ENCODE measurements at regions not wholly inside any gene's neighbourhood (a gene's known extent, or its start where the extent isn't known, plus 50 kb on each side); places are given as distances from the start of the nearest gene placed in this dataset.

- 89% methylated on average over 7 of the region's 11 CpGs for WGBS (ENCODE audit: insufficient coverage, low coverage, low lambda C conversion rate, missing lambda C conversion rate)
- TF ChIP-seq POLR2A (IDR thresholded peaks at IDR 0.05) = no peak
- no peak for TF ChIP-seq CTCF (IDR thresholded peaks at IDR 0.05)
- no peaks in the 10 kb centered on the region for H3K36me3 ChIP-seq
- H3K4me1 ChIP-seq = no peaks in the 10 kb centered on the region
- intact Hi-C loops (cut with DNase I) = no loop called here
- ATAC-seq (no peak), DNase-seq (no peak)
- H3K27ac ChIP-seq = no peak overlapping the region
- H3K9me3 ChIP-seq = no peaks in the 10 kb centered on the region
- no peak overlapping the region for H3K4me3 ChIP-seq
- no peaks in the 10 kb centered on the region for H3K27me3 ChIP-seq
Measured at GRCh38 chr7:36010656-36011587, 142.1 kb upstream of the EEPD1 start.

DNA sequence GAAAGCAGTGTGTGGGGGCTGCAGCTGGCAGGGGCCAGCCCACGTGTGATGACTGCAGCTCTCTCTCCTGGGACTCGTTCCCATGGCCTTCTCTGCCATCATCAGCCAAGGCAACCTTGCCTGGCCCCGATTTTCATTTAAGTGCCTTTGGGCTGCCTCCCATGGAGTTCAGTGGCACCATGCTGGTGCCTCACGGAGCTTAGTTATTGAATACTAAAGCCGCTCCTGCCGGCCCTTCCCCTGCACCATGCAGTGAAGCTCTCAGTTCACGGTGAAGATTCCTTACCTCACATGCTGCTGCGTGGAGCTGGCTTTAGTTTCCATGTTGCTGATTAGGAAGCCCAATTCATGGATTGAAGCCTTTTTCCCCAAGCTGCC is 141.5 kb upstream of the EEPD1 start:
- ATAC-seq (no peak), DNase-seq (no peak)
- H3K27ac ChIP-seq = no peak overlapping the region
- no peaks in the 10 kb centered on the region for H3K27me3 ChIP-seq
- H3K36me3 ChIP-seq = no peaks in the 10 kb centered on the region
- no peaks in the 10 kb centered on the region for H3K4me1 ChIP-seq
- H3K9me3 ChIP-seq = no peaks in the 10 kb centered on the region
- 42% methylated on average over 2 of the region's 8 CpGs for WGBS (ENCODE audit: insufficient coverage, low coverage, low lambda C conversion rate, missing lambda C conversion rate)
- H3K4me3 ChIP-seq = no peak overlapping the region
- TF ChIP-seq CTCF (IDR thresholded peaks at IDR 0.05) (no peak), POLR2A (IDR thresholded peaks at IDR 0.05) (no peak)
- intact Hi-C loops (cut with DNase I) = no loop called here

- no peaks in the 10 kb centered on the region for H3K9me3 ChIP-seq
- no peak overlapping the region for H3K27ac ChIP-seq
- ATAC-seq (no peak), DNase-seq (no peak)
- no peaks in the 10 kb centered on the region for H3K4me1 ChIP-seq
- intact Hi-C loops (cut with DNase I) = no loop called here
- no peak overlapping the region for H3K4me3 ChIP-seq
- no peaks in the 10 kb centered on the region for H3K27me3 ChIP-seq
- WGBS (ENCODE audit: insufficient coverage, low coverage, low lambda C conversion rate, missing lambda C conversion rate) = 86% methylated on average over 7 of the region's 7 CpGs
- H3K36me3 ChIP-seq = no peaks in the 10 kb centered on the region
- no peak for TF ChIP-seq POLR2A (IDR thresholded peaks at IDR 0.05)
- no peak for TF ChIP-seq CTCF (IDR thresholded peaks at IDR 0.05)
Measured at GRCh38 chr7:36013246-36014014, 139.6 kb upstream of the EEPD1 start.

DNA sequence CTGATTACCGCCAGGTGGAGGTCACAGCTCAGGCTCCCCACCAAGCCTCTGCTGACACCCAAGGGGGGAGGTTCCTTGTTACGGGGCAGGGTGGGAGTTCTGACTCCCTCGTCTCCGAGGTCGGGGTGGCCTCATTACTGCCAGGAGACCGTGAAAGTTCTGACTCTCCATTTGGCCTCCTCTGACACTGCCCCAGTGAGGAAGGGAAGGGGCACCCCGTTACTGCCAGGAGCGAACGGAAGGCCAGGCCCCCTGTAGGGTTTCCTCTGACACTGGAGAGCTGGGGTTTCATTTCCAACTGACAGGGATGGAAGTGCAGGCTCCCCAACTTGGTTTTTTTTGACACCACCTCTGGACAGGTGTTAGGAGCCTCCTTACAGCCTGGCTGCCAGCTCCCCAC is 138.1 kb upstream of the EEPD1 start:
- ATAC-seq (no peak), DNase-seq (no peak)
- Histone ChIP-seq H3K36me3 (no peaks in the 10 kb centered on the region), H3K4me1 (no peaks in the 10 kb centered on the region), H3K9me3 (no peaks in the 10 kb centered on the region), H3K27ac (no peak overlapping the region), H3K27me3 (no peaks in the 10 kb centered on the region), H3K4me3 (no peak overlapping the region)
- intact Hi-C loops (cut with DNase I) = no loop called here
- 100% methylated on average over 4 of the region's 9 CpGs for WGBS (ENCODE audit: insufficient coverage, low coverage, low lambda C conversion rate, missing lambda C conversion rate)
- TF ChIP-seq POLR2A (IDR thresholded peaks at IDR 0.05) (no peak), CTCF (IDR thresholded peaks at IDR 0.05) (no peak)
